ENCODE measurements at regions not wholly inside any gene's neighbourhood (a gene's known extent, or its start where the extent isn't known, plus 50 kb on each side); places are given as distances from the start of the nearest gene placed in this dataset.

DNA sequence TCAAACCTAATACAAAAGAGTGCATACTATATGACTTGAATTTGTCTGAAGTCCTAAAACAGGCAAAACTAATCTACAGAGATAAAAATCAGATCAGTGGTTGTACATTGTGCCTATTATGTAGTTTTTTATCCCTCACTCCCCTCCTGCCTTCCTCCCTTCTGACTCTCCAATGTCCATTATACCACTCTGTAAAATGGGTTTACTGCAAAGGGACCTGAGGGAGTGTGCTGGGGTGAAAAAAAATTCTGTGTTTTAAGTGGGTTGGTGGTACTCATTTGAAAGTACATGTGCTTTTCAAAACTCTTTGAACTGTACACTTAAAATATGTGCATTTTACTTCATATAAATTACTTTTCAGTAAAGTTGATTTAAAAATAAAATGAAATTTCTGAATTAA lies 89.0 kb upstream of the UBE2E3 start:
- CTCF ChIA-PET = no interaction called here
- H3K36me3 ChIP-seq (ENCODE audit: control insufficient read depth in 2 of 2, insufficient read depth in 1 of 2, low read length in 2 of 2) = no peaks in the 10 kb centered on the region
- H3K4me1 ChIP-seq (ENCODE audit: control insufficient read depth, insufficient read depth, low read length) = no peaks in the 10 kb centered on the region
- no peaks in the 10 kb centered on the region for H3K9me3 ChIP-seq (ENCODE audit: control insufficient read depth, insufficient read depth, low read depth, low read length)
- no peak for TF ChIP-seq ZFHX2 (tag by site-specific recombination; conservative IDR thresholded peaks at IDR 0.05)
- TF ChIP-seq ZIC2 (tag by site-specific recombination; IDR thresholded peaks at IDR 0.05) = no peak
- TF ChIP-seq IKZF3 (tag by site-specific recombination; IDR thresholded peaks at IDR 0.05) = no peak
- TF ChIP-seq ZNF843 (tag by site-specific recombination; IDR thresholded peaks at IDR 0.05) = no peak
- TF ChIP-seq ZNF19 (tag by site-specific recombination; IDR thresholded peaks at IDR 0.05; ENCODE audit: low read depth) = no peak
- no peak for TF ChIP-seq ZNF548 (tag by site-specific recombination; IDR thresholded peaks at IDR 0.05)
- no peak for TF ChIP-seq ZNF830 (tag by site-specific recombination; IDR thresholded peaks at IDR 0.05; ENCODE audit: low read depth)
- TF ChIP-seq, protein P1, sequence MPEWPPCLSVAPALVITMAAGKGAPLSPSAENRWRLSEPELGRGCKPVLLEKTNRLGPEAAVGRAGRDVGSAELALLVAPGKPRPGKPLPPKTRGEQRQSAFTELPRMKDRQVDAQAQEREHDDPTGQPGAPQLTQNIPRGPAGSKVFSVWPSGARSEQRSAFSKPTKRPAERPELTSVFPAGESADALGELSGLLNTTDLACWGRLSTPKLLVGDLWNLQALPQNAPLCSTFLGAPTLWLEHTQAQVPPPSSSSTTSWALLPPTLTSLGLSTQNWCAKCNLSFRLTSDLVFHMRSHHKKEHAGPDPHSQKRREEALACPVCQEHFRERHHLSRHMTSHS (tag by site-specific recombination; IDR thresholded peaks at IDR 0.05) = no peak
- no peak for TF ChIP-seq ZNF658 (tag by site-specific recombination; IDR thresholded peaks at IDR 0.05)
- TF ChIP-seq, protein P2, sequence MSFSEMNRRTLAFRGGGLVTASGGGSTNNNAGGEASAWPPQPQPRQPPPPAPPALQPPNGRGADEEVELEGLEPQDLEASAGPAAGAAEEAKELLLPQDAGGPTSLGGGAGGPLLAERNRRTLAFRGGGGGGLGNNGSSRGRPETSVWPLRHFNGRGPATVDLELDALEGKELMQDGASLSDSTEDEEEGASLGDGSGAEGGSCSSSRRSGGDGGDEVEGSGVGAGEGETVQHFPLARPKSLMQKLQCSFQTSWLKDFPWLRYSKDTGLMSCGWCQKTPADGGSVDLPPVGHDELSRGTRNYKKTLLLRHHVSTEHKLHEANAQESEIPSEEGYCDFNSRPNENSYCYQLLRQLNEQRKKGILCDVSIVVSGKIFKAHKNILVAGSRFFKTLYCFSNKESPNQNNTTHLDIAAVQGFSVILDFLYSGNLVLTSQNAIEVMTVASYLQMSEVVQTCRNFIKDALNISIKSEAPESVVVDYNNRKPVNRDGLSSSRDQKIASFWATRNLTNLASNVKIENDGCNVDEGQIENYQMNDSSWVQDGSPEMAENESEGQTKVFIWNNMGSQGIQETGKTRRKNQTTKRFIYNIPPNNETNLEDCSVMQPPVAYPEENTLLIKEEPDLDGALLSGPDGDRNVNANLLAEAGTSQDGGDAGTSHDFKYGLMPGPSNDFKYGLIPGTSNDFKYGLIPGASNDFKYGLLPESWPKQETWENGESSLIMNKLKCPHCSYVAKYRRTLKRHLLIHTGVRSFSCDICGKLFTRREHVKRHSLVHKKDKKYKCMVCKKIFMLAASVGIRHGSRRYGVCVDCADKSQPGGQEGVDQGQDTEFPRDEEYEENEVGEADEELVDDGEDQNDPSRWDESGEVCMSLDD (tag by site-specific recombination; IDR thresholded peaks at IDR 0.05) = no peak
- TF ChIP-seq ZNF211 (tag by site-specific recombination; IDR thresholded peaks at IDR 0.05; ENCODE audit: low read depth) = no peak
- TF ChIP-seq, protein P3, sequence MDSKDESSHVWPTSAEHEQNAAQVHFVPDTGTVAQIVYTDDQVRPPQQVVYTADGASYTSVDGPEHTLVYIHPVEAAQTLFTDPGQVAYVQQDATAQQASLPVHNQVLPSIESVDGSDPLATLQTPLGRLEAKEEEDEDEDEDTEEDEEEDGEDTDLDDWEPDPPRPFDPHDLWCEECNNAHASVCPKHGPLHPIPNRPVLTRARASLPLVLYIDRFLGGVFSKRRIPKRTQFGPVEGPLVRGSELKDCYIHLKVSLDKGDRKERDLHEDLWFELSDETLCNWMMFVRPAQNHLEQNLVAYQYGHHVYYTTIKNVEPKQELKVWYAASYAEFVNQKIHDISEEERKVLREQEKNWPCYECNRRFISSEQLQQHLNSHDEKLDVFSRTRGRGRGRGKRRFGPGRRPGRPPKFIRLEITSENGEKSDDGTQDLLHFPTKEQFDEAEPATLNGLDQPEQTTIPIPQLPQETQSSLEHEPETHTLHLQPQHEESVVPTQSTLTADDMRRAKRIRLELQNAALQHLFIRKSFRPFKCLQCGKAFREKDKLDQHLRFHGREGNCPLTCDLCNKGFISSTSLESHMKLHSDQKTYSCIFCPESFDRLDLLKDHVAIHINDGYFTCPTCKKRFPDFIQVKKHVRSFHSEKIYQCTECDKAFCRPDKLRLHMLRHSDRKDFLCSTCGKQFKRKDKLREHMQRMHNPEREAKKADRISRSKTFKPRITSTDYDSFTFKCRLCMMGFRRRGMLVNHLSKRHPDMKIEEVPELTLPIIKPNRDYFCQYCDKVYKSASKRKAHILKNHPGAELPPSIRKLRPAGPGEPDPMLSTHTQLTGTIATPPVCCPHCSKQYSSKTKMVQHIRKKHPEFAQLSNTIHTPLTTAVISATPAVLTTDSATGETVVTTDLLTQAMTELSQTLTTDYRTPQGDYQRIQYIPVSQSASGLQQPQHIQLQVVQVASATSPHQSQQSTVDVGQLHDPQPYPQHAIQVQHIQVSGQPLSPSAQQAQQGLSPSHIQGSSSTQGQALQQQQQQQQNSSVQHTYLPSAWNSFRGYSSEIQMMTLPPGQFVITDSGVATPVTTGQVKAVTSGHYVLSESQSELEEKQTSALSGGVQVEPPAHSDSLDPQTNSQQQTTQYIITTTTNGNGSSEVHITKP (tag by site-specific recombination; IDR thresholded peaks at IDR 0.05) = no peak
- TF ChIP-seq ZNF501 (tag by site-specific recombination; IDR thresholded peaks at IDR 0.05) = no peak
- TF ChIP-seq, protein P4, sequence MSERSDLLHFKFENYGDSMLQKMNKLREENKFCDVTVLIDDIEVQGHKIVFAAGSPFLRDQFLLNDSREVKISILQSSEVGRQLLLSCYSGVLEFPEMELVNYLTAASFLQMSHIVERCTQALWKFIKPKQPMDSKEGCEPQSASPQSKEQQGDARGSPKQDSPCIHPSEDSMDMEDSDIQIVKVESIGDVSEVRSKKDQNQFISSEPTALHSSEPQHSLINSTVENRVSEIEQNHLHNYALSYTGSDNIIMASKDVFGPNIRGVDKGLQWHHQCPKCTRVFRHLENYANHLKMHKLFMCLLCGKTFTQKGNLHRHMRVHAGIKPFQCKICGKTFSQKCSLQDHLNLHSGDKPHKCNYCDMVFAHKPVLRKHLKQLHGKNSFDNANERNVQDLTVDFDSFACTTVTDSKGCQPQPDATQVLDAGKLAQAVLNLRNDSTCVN (tag by site-specific recombination; optimal IDR thresholded peaks at IDR 0.05) = no peak
- TF ChIP-seq, protein P5, sequence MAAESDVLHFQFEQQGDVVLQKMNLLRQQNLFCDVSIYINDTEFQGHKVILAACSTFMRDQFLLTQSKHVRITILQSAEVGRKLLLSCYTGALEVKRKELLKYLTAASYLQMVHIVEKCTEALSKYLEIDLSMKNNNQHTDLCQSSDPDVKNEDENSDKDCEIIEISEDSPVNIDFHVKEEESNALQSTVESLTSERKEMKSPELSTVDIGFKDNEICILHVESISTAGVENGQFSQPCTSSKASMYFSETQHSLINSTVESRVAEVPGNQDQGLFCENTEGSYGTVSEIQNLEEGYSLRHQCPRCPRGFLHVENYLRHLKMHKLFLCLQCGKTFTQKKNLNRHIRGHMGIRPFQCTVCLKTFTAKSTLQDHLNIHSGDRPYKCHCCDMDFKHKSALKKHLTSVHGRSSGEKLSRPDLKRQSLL (tag by site-specific recombination; IDR thresholded peaks at IDR 0.05) = no peak
- TF ChIP-seq ZNF670 (tag by site-specific recombination; IDR thresholded peaks at IDR 0.05; ENCODE audit: low read depth) = no peak
- no peak for TF ChIP-seq ZNF626 (tag by site-specific recombination; IDR thresholded peaks at IDR 0.05)
- TF ChIP-seq, protein P6, sequence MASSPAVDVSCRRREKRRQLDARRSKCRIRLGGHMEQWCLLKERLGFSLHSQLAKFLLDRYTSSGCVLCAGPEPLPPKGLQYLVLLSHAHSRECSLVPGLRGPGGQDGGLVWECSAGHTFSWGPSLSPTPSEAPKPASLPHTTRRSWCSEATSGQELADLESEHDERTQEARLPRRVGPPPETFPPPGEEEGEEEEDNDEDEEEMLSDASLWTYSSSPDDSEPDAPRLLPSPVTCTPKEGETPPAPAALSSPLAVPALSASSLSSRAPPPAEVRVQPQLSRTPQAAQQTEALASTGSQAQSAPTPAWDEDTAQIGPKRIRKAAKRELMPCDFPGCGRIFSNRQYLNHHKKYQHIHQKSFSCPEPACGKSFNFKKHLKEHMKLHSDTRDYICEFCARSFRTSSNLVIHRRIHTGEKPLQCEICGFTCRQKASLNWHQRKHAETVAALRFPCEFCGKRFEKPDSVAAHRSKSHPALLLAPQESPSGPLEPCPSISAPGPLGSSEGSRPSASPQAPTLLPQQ (tag by site-specific recombination; IDR thresholded peaks at IDR 0.05) = no peak
- TF ChIP-seq, protein P7, sequence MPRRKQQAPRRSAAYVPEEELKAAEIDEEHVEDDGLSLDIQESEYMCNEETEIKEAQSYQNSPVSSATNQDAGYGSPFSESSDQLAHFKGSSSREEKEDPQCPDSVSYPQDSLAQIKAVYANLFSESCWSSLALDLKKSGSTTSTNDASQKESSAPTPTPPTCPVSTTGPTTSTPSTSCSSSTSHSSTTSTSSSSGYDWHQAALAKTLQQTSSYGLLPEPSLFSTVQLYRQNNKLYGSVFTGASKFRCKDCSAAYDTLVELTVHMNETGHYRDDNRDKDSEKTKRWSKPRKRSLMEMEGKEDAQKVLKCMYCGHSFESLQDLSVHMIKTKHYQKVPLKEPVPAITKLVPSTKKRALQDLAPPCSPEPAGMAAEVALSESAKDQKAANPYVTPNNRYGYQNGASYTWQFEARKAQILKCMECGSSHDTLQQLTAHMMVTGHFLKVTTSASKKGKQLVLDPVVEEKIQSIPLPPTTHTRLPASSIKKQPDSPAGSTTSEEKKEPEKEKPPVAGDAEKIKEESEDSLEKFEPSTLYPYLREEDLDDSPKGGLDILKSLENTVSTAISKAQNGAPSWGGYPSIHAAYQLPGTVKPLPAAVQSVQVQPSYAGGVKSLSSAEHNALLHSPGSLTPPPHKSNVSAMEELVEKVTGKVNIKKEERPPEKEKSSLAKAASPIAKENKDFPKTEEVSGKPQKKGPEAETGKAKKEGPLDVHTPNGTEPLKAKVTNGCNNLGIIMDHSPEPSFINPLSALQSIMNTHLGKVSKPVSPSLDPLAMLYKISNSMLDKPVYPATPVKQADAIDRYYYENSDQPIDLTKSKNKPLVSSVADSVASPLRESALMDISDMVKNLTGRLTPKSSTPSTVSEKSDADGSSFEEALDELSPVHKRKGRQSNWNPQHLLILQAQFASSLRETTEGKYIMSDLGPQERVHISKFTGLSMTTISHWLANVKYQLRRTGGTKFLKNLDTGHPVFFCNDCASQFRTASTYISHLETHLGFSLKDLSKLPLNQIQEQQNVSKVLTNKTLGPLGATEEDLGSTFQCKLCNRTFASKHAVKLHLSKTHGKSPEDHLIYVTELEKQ (tag by site-specific recombination; IDR thresholded peaks at IDR 0.05; ENCODE audit: borderline replicate concordance) = no peak
- TF ChIP-seq SP2 (tag by site-specific recombination; IDR thresholded peaks at IDR 0.05) = no peak
- no peak overlapping the region for H3K27ac ChIP-seq (ENCODE audit: extremely low read depth, low read depth, low read length)
- POLR2A ChIA-PET = no interaction called here
- H3K4me3 ChIP-seq (ENCODE audit: low read depth, low read length) = no peak overlapping the region
